ENCODE measurements at regions not wholly inside any gene's neighbourhood (a gene's known extent, or its start where the extent isn't known, plus 50 kb on each side); places are given as distances from the start of the nearest gene placed in this dataset.

DNA sequence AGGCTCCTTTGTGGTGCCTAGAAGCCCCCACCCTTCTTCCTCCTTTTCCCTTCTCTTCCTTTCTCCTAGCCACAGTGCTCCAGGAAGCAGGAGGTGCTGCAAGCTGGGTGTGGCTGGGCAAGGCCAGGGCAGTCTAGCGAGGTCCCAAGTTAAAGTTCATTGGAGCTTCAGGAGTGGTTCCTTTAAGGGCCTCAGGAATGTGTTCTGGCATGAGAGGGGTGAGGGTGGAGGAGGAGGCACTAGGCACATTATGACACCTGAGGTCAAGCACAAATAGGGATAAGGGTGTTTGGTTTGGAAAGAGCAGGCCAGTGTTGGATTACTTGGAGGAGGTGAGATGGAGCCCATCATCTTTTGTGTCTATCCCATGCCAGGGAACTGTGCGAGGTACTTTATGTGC, 258.7 kb downstream of the TLE3 start:
- peaks cover 9% of the 10 kb centered on the region for H3K4me1 Mint-ChIP-seq

DNA sequence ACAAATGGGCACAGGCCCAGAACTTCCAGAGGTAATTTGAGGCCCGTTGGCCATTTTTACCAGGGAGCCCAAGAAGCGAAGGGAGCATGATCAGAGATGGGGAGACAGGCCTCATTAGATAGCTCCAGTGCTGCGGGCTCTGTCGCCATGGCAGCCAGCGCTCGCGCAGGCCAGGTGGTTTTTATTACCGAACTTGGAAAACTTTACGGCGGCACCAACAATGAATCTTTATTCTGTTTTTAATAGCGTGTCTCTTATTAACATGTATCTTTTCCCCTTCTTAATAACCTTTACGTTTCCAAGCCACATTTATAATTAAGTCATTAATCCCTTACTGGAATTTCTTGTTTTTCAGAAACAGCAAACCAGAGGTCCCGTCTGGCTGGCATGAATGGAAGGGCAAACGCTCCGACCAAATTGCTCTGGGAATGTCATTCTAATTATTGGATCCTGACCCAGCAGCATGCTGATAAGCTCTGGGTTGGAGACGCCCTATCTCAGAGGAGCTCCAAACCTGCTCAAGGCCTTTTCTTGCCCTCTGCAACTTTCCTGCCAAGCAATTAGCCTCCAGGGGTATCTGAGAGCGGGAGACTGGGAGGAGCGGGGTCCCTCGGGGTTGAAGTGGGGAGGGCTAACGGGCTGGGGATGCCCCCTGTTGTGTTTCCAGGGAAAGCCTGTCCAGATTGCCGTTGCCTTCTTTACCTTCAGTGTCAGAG, 256.4 kb downstream of the TLE3 start:
- ChIA-PET CTCF (no interaction called here), POLR2A (no interaction called here)
- Mint-ChIP-seq H3K27me3 (ENCODE audit: low read depth) (no peaks in the 10 kb centered on the region; the same call in 1 of the 2 replicates), H3K9me3 (no peaks in the 10 kb centered on the region), H3K4me1 (peaks cover 3% of the 10 kb centered on the region), H3K27ac (no peak overlapping the region), H3K36me3 (no peaks in the 10 kb centered on the region), H3K4me3 (no peak overlapping the region)
- no peak for DNase-seq (ENCODE audit: low spot score)
- TF ChIP-seq EMX1 (CRISPR knock-in tag; IDR thresholded peaks at IDR 0.05) (no peak), TEAD4 (CRISPR knock-in tag; IDR thresholded peaks at IDR 0.05) (no peak), IRF2 (CRISPR knock-in tag; IDR thresholded peaks at IDR 0.05; ENCODE audit: borderline replicate concordance, low read depth) (no peak), NFYB (CRISPR knock-in tag; conservative IDR thresholded peaks at IDR 0.05; ENCODE audit: low read depth) (no peak), NR2C2 (CRISPR knock-in tag; IDR thresholded peaks at IDR 0.05) (no peak), CREB1 (CRISPR knock-in tag; IDR thresholded peaks at IDR 0.05) (no peak), ETV6 (CRISPR knock-in tag; IDR thresholded peaks at IDR 0.05) (no peak), ZNF396 (CRISPR knock-in tag; IDR thresholded peaks at IDR 0.05; ENCODE audit: borderline replicate concordance) (no peak), ZNF219 (CRISPR knock-in tag; IDR thresholded peaks at IDR 0.05; ENCODE audit: borderline replicate concordance) (no peak)
- TF ChIP-seq, protein P1, sequence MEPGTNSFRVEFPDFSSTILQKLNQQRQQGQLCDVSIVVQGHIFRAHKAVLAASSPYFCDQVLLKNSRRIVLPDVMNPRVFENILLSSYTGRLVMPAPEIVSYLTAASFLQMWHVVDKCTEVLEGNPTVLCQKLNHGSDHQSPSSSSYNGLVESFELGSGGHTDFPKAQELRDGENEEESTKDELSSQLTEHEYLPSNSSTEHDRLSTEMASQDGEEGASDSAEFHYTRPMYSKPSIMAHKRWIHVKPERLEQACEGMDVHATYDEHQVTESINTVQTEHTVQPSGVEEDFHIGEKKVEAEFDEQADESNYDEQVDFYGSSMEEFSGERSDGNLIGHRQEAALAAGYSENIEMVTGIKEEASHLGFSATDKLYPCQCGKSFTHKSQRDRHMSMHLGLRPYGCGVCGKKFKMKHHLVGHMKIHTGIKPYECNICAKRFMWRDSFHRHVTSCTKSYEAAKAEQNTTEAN (CRISPR knock-in tag; IDR thresholded peaks at IDR 0.05) = no peak
- TF ChIP-seq, protein P2, sequence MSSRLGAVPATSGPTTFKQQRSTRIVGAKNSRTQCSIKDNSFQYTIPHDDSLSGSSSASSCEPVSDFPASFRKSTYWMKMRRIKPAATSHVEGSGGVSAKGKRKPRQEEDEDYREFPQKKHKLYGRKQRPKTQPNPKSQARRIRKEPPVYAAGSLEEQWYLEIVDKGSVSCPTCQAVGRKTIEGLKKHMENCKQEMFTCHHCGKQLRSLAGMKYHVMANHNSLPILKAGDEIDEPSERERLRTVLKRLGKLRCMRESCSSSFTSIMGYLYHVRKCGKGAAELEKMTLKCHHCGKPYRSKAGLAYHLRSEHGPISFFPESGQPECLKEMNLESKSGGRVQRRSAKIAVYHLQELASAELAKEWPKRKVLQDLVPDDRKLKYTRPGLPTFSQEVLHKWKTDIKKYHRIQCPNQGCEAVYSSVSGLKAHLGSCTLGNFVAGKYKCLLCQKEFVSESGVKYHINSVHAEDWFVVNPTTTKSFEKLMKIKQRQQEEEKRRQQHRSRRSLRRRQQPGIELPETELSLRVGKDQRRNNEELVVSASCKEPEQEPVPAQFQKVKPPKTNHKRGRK (CRISPR knock-in tag; IDR thresholded peaks at IDR 0.05; ENCODE audit: borderline replicate concordance) = no peak
- ATAC-seq = no peak

More for the DNA sequence above, 258.7 kb downstream of the TLE3 start:
- DNase-seq (ENCODE audit: low spot score) = no peak
- H3K27ac Mint-ChIP-seq = no peak overlapping the region
- POLR2A ChIA-PET = no interaction called here
- H3K27me3 Mint-ChIP-seq (ENCODE audit: low read depth) = no peaks in the 10 kb centered on the region; the same call in 1 of the 2 replicates
- no peaks in the 10 kb centered on the region for H3K36me3 Mint-ChIP-seq
- CTCF ChIA-PET = interaction anchor here (1.0 kb wide), 1 partner anchor 116 kb away, joined by 3 read pairs; no protein-coding TSS in a partner anchor
- no peak for ATAC-seq
- TF ChIP-seq RORB (CRISPR knock-in tag; IDR thresholded peaks at IDR 0.05) (no peak), PRDM15 (CRISPR knock-in tag; IDR thresholded peaks at IDR 0.05) (no peak), SMAD3 (CRISPR knock-in tag; IDR thresholded peaks at IDR 0.05; ENCODE audit: borderline replicate concordance) (no peak), ZNF416 (CRISPR knock-in tag; IDR thresholded peaks at IDR 0.05) (no peak), TEAD1 (CRISPR knock-in tag; IDR thresholded peaks at IDR 0.05) (no peak)
- TF ChIP-seq, protein P3, sequence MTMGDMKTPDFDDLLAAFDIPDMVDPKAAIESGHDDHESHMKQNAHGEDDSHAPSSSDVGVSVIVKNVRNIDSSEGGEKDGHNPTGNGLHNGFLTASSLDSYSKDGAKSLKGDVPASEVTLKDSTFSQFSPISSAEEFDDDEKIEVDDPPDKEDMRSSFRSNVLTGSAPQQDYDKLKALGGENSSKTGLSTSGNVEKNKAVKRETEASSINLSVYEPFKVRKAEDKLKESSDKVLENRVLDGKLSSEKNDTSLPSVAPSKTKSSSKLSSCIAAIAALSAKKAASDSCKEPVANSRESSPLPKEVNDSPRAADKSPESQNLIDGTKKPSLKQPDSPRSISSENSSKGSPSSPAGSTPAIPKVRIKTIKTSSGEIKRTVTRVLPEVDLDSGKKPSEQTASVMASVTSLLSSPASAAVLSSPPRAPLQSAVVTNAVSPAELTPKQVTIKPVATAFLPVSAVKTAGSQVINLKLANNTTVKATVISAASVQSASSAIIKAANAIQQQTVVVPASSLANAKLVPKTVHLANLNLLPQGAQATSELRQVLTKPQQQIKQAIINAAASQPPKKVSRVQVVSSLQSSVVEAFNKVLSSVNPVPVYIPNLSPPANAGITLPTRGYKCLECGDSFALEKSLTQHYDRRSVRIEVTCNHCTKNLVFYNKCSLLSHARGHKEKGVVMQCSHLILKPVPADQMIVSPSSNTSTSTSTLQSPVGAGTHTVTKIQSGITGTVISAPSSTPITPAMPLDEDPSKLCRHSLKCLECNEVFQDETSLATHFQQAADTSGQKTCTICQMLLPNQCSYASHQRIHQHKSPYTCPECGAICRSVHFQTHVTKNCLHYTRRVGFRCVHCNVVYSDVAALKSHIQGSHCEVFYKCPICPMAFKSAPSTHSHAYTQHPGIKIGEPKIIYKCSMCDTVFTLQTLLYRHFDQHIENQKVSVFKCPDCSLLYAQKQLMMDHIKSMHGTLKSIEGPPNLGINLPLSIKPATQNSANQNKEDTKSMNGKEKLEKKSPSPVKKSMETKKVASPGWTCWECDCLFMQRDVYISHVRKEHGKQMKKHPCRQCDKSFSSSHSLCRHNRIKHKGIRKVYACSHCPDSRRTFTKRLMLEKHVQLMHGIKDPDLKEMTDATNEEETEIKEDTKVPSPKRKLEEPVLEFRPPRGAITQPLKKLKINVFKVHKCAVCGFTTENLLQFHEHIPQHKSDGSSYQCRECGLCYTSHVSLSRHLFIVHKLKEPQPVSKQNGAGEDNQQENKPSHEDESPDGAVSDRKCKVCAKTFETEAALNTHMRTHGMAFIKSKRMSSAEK (CRISPR knock-in tag; IDR thresholded peaks at IDR 0.05; ENCODE audit: borderline replicate concordance) = no peak
- no peak overlapping the region for H3K4me3 Mint-ChIP-seq
- no peaks in the 10 kb centered on the region for H3K9me3 Mint-ChIP-seq

Data from WTC11 (cell line).